Activated CD8-positive, alpha-beta memory T cell treated with anti-CD3 and anti-CD28 coated beads, Interleukin-2, amount 50 U/mL, for 48 hours (primary cell): ENCODE measurements at regions not wholly inside any gene's neighbourhood (a gene's known extent, or its start where the extent isn't known, plus 50 kb on each side); places are given as distances from the start of the nearest gene placed in this dataset.
A peak's percentile ranks its signal among the peaks of the same experiment; 100 is the strongest.
"Not testable (repeated sequence)": the region's sequence is repeated elsewhere in the genome, so short reads cannot be mapped to it uniquely, and the experiment has no call there.

Experiments used
- DNase-seq: peaks from one replicate; pipeline ENCODE4 v3.0.0-alpha.2; 2020

DNA sequence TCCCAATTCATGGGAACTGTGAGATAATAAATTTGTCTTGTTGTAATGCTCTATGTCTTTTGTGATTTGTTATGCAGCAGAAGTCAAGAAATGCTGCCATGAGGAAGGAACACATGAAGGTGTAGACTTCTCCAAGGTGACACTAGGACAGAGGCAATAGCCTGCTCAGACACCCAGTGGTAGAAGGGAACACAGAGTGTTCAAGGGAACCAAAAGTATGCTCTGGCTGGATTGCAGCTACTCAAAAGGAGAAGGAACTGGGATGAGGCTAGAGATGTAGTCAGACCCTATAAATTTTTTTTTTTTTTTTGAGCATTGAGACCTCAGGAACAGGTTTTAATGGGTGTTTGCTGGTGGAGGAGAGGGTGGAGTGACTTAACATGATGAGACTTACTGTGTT is 232.5 kb downstream of the PARP8 start:
- DNase-seq: no peak

DNA sequence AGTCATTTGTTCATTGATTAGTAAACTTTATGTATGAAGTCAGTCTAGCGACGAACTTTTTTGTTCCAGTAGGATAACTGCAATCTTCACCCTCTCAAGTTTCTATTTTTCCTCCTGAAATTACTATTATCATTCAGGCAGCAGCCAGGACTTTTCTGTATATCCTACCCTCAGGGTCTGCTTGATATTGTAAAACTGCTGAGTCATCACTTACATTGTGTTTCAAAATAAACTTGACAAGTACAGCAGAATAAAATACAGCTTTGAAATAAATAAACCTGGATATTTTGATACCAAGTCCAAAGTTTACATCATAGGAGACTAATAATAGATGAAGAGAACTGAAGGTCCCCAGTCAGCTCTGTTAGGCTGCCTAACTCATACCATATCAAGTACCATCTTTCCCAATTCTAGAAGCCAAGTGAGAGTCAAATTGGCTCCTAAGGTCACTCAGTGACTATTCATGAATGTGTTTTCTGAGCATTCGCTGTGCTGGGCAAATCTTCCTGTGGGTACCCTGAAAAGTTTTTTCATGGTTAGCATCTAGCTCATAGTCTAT is 234.6 kb downstream of the PARP8 start:
- no peak for DNase-seq

DNA sequence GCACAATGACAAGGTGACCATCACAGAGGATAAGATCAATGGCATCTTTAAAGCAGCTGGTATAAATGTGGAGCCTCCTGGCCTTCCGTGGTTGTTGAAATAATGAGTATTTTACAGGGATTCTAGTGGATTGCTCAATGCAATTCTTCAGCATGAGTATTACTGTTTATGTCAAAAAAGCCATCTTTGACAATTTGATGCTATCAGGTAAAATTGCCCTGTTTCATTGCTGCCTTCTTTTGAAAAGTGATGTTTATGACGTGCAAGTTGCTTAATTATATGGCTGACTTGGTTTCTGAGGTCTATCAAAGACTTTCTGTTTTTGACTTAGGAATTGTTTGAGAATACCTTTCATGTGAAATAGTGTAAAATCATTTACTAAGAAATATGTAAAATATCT is 237.2 kb downstream of the PARP8 start:
- DNase-seq: no peak

DNA sequence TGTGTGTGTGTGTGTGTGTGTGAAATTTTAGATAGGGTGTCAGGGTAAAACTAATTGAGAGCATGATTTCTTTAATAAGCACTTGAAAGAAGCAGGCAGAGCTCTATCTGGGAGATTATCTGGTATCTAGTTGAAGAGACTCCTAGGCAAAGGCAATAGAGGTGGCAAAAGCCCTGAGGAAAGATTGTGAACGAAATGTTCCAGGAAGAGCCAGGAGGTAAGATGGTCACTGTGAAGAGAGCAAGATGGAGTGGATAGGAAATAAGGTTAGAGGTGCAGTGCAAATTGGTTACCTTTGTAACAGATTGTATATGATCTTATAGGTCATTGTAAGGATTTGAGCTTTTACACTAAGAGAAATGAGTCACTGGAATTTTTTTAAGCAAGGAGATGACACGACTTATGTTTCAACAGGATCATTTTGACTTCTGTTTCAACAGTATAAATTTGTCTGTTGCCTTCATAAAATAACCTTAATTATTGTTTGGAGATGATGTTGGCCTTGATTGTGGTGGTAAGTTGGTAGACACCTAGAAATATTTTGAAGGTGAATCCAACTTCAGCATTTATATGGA is 239.6 kb downstream of the PARP8 start:
- no peak for DNase-seq

DNA sequence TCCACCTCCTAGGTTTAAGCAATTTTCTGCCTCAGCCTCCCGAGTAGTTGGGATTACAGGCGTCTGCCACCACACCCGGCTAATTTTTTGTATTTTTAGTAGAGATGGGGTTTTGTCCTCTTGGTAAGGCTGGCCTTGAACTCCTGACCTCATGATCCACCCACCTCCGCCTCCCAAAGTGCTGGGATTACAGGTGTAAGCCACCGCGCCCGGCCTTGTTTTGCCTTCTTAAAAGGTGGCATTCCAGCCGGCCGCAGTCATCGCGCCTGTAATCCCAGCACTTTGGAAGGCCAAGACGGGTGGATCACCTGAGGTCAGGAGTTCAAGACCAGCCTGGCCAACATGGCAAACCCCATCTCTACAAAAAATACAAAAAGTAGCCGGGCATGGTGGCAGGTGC is 253.7 kb downstream of the PARP8 start:
- not testable (repeated sequence) for DNase-seq

DNA sequence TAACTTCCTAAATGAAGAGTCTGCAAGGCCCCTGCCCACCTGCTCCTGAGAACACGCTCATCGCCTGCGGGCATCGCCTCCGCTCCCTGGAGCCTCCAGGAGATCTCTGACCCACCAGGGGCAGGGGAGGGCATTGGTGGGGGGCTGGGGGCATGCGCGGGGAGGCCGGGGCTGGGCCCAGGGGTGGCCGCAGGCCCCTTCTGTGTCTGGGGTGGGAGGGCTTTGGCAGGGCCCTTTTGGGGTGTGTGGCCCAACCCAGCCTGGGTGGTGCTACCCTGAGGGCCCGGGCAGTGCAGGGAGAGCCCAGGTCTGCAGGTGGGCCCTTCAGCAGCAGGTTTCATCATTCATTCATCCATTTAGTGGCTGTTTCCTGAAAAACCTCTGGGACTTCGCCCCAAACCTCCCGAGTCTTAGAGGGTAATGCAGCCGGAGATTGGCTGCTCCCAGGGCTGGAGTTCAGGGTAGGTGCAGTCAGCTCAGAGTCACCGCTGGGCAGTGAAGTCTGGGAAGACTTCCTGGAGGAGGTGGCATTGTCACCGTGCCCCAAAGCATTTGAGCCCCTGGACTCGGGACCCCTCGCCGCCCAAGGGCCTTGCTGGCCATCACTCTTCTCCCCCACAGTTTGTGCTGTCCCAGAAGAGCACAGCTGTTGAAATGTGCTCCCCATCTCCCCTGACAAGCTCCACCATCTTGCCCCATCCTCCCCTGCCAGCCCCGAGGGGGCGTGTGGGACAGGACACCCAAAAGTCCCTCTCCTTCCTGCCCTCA is 255.1 kb downstream of the PARP8 start:
- DNase-seq: no peak

DNA sequence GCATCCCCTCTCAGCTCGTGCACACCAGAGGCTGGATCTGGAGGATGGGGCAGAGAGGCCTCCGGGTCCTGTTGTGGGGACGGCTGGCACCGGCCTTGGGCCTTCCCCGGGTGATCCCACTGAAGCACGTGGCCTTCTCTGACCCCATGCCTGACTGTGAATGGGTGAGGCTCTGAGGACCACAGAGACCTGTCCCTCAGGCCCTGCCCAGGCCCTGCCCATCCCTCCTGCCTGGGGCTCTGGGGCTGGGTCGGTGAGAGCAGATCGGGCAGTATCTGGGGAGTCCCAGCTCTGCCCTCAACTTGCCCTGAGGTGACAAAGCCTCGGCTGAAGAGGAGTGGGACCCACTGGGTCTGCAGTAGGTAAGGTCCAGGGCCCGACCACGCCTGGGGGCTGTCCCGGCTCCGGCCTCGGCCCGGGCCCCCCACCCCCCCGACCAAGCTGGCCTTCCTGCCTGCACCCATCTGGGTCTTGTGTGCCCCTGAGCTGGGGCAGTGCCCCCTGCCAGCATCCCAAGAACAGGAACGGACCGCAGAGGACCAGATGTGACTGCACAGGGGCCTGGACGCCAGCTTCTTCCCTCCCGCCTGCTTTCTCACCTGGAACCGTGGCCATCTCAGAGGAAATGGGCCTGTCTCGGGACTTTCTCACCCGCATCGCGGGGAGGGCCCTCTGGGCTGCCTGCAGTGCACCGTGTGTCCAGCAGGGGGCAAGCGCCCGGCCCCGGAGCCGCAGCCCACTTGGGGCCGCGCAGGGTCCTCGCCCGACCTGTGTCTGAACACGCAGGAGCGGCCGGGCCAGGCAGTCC is 255.9 kb downstream of the PARP8 start:
- DNase-seq: peak; percentile 63

DNA sequence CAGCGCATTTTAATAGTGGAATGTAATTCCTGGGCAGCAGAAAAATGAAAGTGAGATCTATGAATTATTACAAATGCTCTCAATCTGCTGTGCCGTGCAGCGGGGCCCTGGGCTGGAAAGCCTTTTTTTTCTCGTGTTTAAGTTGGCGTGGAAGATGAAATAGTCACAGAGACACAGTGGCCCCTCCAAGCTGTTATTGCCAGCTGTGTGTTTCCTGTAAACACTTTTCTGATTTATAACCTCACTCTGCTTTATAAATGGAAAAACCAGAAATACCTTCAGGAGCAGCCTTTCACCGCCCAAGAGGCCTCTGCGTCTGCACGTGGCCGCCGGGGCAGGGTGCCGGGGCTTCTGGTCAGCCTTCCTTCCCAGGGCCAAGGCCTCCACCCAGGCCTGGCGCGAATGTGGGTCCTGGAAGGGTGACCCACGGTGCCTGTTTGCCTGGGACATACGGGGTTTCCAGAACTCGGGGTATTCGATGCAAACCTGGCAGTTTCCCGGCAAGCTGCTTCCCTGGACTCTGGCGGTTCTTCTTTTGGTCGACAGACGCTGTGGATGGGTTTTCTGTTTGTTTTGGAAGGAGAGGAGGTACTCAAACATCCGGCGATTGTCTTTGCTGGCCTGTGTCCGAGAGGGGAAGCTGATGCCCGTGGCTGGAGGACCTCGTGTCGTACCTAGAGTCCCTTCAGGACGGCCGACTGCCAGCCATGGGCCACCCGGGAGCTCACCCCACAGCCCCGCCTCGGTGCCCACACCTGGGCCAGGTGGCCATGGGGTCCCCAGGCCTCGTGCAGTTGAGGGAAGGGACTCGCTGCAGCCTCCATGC is 256.7 kb downstream of the PARP8 start:
- no peak for DNase-seq

DNA sequence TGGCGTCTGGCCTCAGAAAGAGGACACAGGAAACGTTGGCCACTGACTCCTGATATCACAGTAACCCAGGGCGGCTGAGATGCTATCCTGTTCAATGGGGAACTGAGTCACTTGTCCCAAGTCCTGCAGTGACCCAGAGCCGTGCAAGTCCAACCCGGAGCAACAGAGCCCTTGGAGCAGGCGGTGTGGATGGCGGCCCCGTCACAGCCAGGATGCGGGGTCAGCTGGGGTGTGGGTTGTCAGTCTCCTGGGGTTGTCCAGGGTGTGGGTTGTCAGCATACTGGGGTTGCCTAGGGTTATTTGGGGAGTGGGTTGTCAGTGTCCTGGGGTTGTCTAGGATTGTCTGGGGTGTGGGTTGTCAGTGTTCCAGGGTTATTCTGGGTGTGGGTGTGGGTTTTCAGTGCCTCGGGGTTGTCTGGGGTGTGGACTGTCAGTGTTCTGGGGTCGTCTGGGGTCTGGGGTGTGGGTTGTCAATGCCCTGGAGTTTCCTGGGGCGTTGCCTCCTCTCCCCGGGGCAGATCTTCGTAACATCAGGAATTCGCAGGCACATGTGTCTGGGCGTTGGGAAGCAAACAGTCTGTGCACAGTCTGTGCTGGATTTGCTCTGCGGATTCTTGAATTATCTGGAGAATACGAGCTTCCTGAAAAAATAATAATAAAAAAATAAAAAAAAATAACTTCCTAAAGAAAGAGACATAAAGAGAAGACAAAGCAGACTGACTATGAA is 257.5 kb downstream of the PARP8 start:
- no peak for DNase-seq

DNA sequence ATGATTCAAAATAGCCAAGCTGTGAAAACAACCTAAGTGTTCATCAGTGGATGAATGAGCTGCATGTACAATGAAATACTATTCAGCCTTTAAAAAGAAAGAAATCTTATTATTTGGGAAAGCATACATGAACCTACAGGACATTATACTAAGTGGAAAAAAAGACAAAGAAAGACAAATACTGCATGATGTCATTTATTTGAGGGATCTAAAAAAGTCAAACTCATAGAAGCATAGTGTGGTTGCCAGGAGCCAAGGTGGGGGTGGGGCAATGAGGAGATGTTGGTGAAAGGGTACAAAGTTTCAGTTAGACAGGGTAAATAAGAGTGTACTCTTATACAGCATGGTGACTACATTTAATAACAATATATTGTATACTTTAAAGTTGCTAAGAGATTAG is 261.5 kb downstream of the PARP8 start:
- DNase-seq: no peak

DNA sequence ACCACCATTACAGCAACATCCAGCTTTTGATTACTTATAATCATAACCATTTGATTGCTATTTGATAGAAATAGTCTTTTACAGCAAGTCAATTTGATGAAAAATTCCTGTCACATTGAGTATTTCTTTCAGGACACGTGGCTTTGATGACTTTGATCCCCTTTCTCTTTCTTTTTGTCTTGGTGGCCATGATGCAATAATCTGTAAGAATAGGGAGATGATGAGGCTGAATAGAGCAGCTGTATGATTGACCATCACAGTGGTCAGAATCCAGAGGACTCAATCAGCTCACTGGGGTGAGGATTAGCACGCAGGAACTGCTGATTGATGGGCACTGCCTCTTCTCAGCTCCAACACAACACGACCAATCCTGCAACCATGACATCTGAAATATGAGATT is 262.7 kb downstream of the PARP8 start:
- DNase-seq: no peak

DNA sequence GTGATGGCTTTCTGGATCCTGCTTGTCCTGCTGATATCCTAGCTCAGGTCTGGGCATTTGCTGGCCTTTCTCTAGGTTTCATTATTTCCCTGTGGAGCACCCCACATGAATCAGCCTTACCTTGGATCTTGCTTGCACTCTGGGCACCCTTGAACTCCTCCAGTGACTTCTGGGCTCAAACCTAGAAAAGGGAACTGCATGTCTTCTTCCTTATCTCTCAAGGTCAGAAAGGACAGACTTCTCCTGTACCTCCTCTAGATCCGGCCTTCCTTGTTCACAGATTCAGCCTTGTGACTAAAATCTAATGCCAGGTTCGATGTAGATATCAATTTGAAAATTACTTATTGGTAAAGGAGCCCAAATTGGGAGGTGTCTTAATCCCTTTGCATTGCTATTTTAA is 267.9 kb downstream of the PARP8 start:
- DNase-seq: no peak

DNA sequence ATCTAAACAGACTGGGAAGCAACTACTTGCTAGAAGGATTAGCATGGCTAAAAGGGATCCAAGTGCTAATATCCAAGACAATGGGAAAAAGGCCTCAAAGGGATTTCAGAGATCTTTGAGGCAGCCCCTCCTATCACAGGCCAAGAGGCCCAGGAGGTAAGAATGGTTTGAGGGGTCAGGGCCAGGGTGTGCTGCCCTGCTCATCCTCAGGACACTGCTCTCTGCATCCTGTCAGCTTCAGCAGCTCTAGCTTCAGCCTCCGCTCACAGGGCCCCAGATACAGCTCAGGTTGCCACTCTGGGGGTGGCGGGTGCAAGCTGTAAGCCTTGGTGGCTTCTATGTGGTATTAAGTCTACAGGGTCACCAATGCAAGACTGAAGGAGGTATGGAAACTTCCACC is 278.7 kb downstream of the PARP8 start:
- no peak for DNase-seq

DNA sequence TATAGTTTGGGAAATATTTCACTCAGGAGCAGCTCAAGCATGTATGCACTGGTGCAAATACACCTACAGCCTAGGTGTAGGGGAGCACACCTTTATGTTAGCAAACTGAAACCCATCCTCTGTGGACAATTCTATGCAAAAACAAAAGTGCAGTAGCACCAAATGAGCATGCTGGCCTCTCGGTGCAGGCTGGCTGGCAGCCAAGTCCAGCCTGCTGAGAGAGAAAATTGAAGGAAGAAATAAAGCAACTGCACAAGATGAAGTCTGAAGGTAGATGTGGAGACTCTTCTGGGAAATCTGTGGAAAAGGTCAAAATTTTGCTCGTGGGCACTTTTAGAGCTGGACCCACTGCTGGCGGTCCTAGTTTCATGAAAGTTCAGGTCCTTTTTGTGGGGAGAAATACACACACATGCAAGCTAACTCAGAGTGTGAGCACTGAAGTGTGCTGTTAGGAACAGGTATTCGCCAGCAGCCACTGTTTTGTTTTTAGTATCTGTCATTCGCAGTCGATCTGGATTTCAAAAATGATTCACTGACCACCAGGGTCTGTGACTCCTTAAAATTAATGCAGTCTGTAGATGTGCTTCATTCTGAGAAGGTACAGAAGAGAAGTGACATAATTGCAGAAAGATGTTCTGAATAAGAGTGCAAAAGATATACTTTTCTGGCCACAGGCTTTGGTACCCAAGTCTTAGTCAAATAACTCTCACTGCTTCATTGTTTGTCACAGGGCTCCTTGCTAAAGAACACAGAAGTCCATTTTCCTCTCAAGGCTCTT is 281.7 kb downstream of the PARP8 start:
- no peak for DNase-seq

DNA sequence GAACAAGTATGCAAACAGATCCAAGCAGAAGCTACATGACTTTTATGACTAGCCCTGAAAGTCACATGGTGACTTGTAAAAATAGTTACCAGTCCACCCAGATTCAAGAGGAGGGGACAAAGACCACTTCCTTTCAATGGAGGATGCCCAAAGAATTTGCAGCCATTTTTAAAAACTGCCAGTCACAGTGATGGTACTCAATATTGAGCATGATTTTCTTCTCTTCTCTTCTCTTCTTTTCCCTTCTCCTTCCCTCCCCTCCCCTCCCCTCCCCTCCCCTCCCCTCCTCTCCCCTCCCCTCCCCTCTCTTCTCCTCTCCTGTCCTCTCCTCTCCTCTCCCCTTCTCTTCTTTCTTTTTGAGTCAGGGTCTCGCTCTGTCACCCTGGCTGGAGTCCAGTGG is 286.9 kb downstream of the PARP8 start:
- no peak for DNase-seq

DNA sequence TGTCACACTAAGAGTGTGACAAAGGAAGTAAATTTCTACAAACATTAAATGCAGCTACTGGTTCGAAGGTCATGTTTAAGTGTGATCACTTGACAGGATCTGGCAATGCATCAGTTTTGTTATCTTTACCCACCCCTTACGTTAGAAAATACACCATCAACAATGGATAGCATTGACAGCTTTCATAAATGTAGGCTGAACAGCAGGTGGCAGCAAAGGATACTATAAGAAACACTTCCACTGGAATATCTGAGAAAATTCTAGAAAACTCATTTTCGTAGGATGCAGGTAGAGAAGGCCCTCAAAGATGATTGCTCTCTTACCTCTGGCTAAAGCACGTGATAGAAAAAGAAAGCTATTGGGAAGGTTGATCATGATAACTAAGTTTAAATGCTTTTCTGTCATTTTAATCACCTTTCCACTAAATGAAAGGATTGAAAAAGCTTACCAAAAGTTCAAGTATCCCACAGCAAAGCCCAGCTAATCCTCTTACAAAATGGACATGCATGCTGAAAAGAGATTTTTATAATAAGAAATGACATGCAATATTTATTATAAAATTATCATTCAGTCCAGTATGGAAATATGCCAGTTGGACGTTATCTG is 292.5 kb downstream of the PARP8 start:
- no peak for DNase-seq

DNA sequence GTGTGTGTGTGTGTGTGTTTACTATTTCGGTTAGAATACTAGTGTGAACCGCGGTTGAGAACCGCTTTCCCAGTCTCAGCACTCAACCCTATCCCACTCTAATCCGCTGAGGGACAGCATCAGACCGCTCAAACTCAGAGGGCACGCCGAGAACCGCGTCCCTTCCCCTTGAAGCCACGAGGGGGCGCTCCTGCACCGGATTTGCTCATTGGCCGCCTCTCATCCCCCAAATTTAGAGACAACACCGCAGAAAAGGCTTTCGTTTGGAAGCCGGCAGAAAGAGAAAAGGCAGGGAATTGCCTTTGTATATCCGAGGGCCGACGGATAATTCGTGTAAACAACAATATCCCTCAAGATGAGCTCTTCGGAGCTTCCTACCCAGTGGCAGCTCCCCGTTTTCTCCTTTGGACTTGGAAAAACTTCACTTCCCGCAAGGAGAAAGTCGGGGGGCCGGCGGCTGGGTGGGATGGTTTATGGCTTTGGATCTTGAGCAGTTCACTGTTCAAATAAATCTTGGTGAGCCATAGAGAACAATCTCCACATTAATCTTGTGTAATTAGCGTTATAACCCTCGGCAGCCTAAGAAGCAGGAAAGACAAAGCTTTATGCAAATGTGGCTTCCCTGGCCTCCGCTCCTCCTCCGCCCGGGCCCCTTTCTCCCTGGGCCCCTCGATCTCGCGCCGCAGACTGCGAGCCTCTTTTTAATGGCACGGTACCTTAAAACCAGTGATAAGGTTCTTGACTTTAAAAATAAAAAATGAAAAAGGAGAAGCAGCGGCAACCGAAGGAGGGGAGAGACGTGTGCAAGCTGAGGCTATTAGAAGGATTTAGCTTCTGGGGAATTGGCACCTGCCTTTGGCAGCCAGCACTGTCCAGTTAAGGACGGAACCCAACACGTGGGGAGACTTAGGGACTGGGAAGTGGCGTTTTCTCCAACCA is 296.8 kb downstream of the PARP8 start:
- DNase-seq: peak; percentile 93

DNA sequence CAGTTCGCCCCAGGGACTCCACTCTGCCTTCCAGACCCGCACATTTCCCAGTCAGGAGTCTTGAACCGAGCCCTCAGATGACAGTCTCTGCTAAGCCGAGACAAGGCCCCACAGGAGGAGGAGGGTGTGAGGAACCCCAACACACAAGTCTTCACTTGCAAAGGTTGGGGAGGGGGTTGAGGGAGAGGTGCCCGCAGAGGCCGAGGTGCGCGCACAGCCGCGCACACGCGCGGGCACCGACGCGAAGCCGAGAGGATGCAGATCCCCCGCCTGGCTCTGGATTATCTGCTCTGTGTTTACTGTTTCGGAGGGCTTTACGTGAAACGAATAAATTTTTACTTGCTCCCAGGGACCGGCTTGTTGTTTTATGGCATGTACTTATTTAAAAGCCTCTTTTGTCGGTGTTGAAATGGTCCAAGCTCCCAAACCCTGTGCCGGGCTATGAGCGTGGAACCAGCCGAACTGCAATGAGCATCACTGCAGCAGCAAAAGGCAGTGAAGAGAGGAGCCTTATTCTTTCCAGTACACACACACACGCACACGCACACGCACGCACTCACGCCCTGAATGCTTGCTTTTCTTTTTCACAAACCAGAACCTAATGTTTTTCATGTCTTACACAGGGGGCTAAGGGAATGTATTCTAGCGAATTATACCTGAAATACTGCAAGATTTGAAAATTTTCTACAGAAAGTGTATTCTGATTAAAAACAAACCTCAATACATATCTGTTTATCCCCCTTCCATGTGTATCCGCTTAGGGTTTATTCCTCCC is 297.7 kb downstream of the PARP8 start:
- DNase-seq: peak; percentile 51
